Progenitor cell of endocrine pancreas (in vitro differentiated cells): ENCODE measurements at regions not wholly inside any gene's neighbourhood (a gene's known extent, or its start where the extent isn't known, plus 50 kb on each side); places are given as distances from the start of the nearest gene placed in this dataset.

ENCODE experiments used
- DNase-seq: peaks from one replicate; pipeline ENCODE4 v3.0.0; 2021; ENCODE audit warnings: low spot score; ENCODE audit not compliant: unreplicated experiment
- H3K27ac Mint-ChIP-seq: 2 replicates; pipeline ENCODE4 v1.8.0; 2021; ENCODE audit warnings: mild to moderate bottlenecking, moderate library complexity, mixed read lengths
- H3K27me3 Mint-ChIP-seq: 2 replicates; pipeline ENCODE4 v1.8.0; 2021; ENCODE audit warnings: mixed read lengths
- H3K36me3 Mint-ChIP-seq: 2 replicates; pipeline ENCODE4 v1.8.0; 2022; ENCODE audit warnings: mixed read lengths; ENCODE audit not compliant: insufficient read depth
- H3K4me1 Mint-ChIP-seq: 2 replicates; pipeline ENCODE4 v1.8.0; 2021; ENCODE audit warnings: low read depth, mixed read lengths
- H3K4me3 Mint-ChIP-seq: 2 replicates; pipeline ENCODE4 v1.8.0; 2021; ENCODE audit warnings: low read depth, mild to moderate bottlenecking, moderate library complexity, mixed read lengths
- H3K9me3 Mint-ChIP-seq: 2 replicates; pipeline ENCODE4 v1.8.0; 2021; ENCODE audit warnings: low read depth, mixed read lengths
- CTCF ChIP-seq: fragments of 200-600 bp; sonication (generic); IDR thresholded peaks from one replicate; pipeline ENCODE4 v1.5.0; 2021; ENCODE audit warnings: antibody characterized with exemption, mild to moderate bottlenecking; ENCODE audit not compliant: unreplicated experiment

GRCh38 chr3:153463895-153464294 is 301.9 kb downstream of the RAP2B start:
- Mint-ChIP-seq H3K36me3 (no peaks in the 10 kb centered on the region), H3K4me1 (no peaks in the 10 kb centered on the region), H3K27me3 (no peaks in the 10 kb centered on the region), H3K4me3 (no peak overlapping the region), H3K9me3 (no peaks in the 10 kb centered on the region), H3K27ac (no peak overlapping the region)
- TF ChIP-seq CTCF = no peak
- DNase-seq = no peak

DNA sequence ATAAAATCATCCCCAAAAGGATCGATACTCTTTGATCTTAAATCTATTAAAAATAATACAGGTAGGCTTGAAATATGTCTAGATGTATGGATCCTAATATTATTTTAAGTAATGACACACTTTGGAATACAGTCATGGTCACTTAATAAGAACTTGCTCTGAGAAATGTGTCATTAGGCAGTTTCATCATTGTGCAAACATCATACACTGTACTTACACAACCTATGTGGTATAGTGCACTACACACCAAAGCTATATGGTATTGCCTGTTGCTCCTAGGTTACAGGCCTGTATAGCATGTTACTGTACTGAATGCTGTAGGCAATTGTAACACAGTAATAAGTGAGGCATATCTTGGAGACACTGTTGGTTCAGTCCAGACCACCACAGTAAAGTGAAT is 307.1 kb downstream of the RAP2B start:
- H3K27ac Mint-ChIP-seq = no peak overlapping the region
- no peak overlapping the region for H3K4me3 Mint-ChIP-seq
- no peak for TF ChIP-seq CTCF
- H3K27me3 Mint-ChIP-seq = no peaks in the 10 kb centered on the region
- H3K36me3 Mint-ChIP-seq = no peaks in the 10 kb centered on the region
- no peaks in the 10 kb centered on the region for H3K4me1 Mint-ChIP-seq
- no peak for DNase-seq
- no peaks in the 10 kb centered on the region for H3K9me3 Mint-ChIP-seq

DNA sequence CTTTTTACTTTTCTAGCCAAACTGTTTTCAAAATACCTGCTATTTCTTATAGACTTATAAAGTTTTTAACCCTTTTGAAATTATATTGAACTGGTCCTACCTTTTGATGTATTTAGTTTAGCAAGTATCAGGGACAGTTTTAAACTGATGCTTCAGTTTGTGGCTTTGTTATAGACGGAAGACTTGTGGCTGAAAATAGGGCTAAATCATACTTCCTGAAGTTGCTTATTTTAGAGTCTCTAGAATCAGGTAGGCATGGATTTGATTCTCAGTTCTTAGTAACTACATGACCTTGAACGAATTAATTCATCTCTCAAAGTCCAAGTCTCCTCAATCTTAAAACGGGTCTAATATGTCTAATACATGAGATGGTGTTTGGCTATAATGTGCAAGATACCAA is 322.8 kb downstream of the RAP2B start:
- Mint-ChIP-seq H3K36me3 (no peaks in the 10 kb centered on the region), H3K9me3 (no peaks in the 10 kb centered on the region), H3K4me1 (peaks cover 2% of the 10 kb centered on the region), H3K27me3 (no peaks in the 10 kb centered on the region), H3K27ac (no peak overlapping the region), H3K4me3 (no peak overlapping the region)
- DNase-seq = no peak
- no peak for TF ChIP-seq CTCF

- H3K4me3 Mint-ChIP-seq = no peak overlapping the region
- DNase-seq = no peak
- H3K36me3 Mint-ChIP-seq = no peaks in the 10 kb centered on the region
- H3K4me1 Mint-ChIP-seq = no peaks in the 10 kb centered on the region
- H3K27me3 Mint-ChIP-seq = no peaks in the 10 kb centered on the region
- TF ChIP-seq CTCF = no peak
- no peaks in the 10 kb centered on the region for H3K9me3 Mint-ChIP-seq
- no peak overlapping the region for H3K27ac Mint-ChIP-seq
Observed at GRCh38 chr3:153495422-153495821, 333.4 kb downstream of the RAP2B start.

GRCh38 chr3:153502682-153503081 is 340.7 kb downstream of the RAP2B start:
- TF ChIP-seq CTCF = no peak
- H3K4me1 Mint-ChIP-seq = no peaks in the 10 kb centered on the region
- H3K36me3 Mint-ChIP-seq = no peaks in the 10 kb centered on the region
- no peak overlapping the region for H3K27ac Mint-ChIP-seq
- no peak overlapping the region for H3K4me3 Mint-ChIP-seq
- H3K27me3 Mint-ChIP-seq = no peaks in the 10 kb centered on the region
- DNase-seq = no peak
- no peaks in the 10 kb centered on the region for H3K9me3 Mint-ChIP-seq
